Activated CD8-positive, alpha-beta T cell treated with anti-CD3 and anti-CD28 coated beads for 36 hours (primary cell): ENCODE measurements at regions not wholly inside any gene's neighbourhood (a gene's known extent, or its start where the extent isn't known, plus 50 kb on each side); places are given as distances from the start of the nearest gene placed in this dataset.

Experiments used
- ATAC-seq: fragments of 200-7000 bp; cut with Tn5 transposase; one replicate; pipeline ENCODE4 v1.10.0; 2021; ENCODE audit warnings: mild to moderate bottlenecking, moderate library complexity
- CTCF ChIA-PET: fragments of 350-600 bp; sonication (Branson Sonifier 250); formaldehyde crosslinking; loops from one replicate; lab custom pipeline; 2021; ENCODE audit warnings: antibody characterized with exemption; lab: Charles Lee
- POLR2A ChIA-PET: fragments of 350-600 bp; sonication (Branson Sonifier 250); formaldehyde crosslinking; loops from one replicate; lab custom pipeline; 2021; ENCODE audit warnings: antibody characterized with exemption; lab: Charles Lee
- DNase-seq: peaks from one replicate; pipeline ENCODE4 v3.0.0-alpha.2; 2020
- H3K27ac Mint-ChIP-seq: one replicate; pipeline ENCODE4 v1.8.0; 2021; ENCODE audit warnings: mild to moderate bottlenecking, mixed read lengths
- H3K27me3 Mint-ChIP-seq: one replicate; pipeline ENCODE4 v1.8.0; 2021; ENCODE audit warnings: mixed read lengths
- H3K36me3 Mint-ChIP-seq: one replicate; pipeline ENCODE4 v1.8.0; 2021; ENCODE audit warnings: low read depth, mixed read lengths
- H3K4me1 Mint-ChIP-seq: one replicate; pipeline ENCODE4 v1.8.0; 2021; ENCODE audit warnings: low read depth, mixed read lengths
- H3K4me3 Mint-ChIP-seq: one replicate; pipeline ENCODE4 v1.8.0; 2021; ENCODE audit warnings: mild to moderate bottlenecking, moderate library complexity, mixed read lengths
- H3K9me3 Mint-ChIP-seq: one replicate; pipeline ENCODE4 v1.8.0; 2021; ENCODE audit warnings: mixed read lengths
- intact Hi-C: fragments of 100-400 bp; cut with micrococcal nuclease; formaldehyde crosslinking; loops from one replicate; pipeline ENCODE4 v1.10.0; 2022
- TF ChIP-seq, protein P1 (sequence below): fragments of 200-600 bp; IDR thresholded peaks from one replicate; pipeline ENCODE4 v1.8.0; 2022; ENCODE audit warnings: antibody characterized with exemption, mild to moderate bottlenecking

DNA sequence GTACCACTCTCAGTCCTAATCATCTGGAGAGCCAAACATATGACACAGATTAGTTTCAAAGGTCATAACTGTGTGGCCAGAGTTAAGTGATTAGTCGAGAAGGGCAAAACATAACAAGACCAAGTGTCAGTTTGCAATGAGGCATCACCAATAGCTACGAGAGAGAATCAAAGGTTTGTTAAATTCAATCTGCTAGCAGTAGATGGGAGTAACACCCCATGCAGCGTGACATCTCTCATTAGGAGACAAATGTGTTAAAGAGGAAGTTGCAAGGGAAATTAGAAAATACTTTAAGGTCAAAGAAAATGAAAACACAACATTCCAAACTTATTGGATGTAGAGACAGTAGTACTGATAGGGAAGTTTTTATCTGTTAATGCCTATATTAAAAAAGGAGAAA, 135.7 kb upstream of the SYT10 start:
- intact Hi-C loops: no loop called here
- Mint-ChIP-seq H3K27ac (no peak overlapping the region), H3K4me1 (no peaks in the 10 kb centered on the region), H3K9me3 (peaks cover 6% of the 10 kb centered on the region), H3K4me3 (no peak overlapping the region), H3K27me3 (no peaks in the 10 kb centered on the region), H3K36me3 (no peaks in the 10 kb centered on the region)
- ATAC-seq: no peak
- TF ChIP-seq, protein P1, sequence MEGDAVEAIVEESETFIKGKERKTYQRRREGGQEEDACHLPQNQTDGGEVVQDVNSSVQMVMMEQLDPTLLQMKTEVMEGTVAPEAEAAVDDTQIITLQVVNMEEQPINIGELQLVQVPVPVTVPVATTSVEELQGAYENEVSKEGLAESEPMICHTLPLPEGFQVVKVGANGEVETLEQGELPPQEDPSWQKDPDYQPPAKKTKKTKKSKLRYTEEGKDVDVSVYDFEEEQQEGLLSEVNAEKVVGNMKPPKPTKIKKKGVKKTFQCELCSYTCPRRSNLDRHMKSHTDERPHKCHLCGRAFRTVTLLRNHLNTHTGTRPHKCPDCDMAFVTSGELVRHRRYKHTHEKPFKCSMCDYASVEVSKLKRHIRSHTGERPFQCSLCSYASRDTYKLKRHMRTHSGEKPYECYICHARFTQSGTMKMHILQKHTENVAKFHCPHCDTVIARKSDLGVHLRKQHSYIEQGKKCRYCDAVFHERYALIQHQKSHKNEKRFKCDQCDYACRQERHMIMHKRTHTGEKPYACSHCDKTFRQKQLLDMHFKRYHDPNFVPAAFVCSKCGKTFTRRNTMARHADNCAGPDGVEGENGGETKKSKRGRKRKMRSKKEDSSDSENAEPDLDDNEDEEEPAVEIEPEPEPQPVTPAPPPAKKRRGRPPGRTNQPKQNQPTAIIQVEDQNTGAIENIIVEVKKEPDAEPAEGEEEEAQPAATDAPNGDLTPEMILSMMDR: no peak
- CTCF ChIA-PET: no interaction called here
- POLR2A ChIA-PET: no interaction called here
- no peak for DNase-seq

DNA sequence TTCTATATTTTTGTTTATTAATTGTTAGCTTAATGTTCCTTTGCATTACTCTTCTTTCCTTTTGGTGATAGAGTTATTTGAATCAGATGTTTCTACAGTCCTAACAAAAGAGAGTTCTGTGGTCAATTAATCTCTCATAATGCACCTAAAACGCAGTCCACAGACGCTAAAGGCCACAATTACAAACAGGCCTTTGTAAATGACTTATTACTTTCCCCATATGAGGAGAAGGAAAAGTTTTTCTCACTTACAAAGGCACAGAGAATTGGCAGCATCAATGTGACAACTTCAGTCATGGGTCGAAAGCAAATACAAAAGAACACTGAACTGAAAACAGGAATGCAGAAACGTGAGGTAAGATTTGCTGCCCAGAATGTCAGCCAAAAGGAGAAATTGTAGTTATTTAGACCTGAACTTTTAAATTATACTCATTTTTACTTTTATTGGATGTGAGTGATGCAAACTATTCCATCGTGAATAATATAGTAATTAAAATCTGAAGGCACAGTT, 142.0 kb upstream of the SYT10 start:
- intact Hi-C loops: no loop called here
- Mint-ChIP-seq H3K4me1 (no peaks in the 10 kb centered on the region), H3K4me3 (no peak overlapping the region), H3K27me3 (no peaks in the 10 kb centered on the region), H3K36me3 (no peaks in the 10 kb centered on the region), H3K9me3 (peaks cover 6% of the 10 kb centered on the region), H3K27ac (no peak overlapping the region)
- DNase-seq (no peak), ATAC-seq (no peak)
- ChIA-PET CTCF (no interaction called here), POLR2A (no interaction called here)
- TF ChIP-seq, protein P1: no peak

DNA sequence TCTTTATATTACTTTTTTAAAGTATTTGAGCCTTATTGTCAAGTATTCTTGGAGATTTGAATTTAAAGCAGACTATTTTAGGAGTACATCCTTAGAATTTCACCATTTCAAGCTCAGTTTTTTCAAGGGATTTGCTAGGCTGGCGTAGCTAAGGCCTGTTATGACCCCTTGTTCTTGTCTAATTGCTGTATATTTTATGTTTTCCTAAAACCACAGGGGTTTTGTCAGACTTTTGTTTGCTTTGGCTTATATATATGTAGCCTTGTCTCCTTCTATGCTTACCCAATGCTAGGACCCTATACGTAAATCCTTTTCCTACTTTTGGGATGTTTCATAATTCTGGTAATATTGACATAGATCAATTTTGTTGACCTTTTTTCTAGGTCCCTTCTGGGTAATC, 147.0 kb upstream of the SYT10 start:
- CTCF ChIA-PET: no interaction called here
- DNase-seq (no peak), ATAC-seq (no peak)
- intact Hi-C loops: no loop called here
- Mint-ChIP-seq H3K27ac (no peak overlapping the region), H3K4me1 (no peaks in the 10 kb centered on the region), H3K27me3 (no peaks in the 10 kb centered on the region), H3K36me3 (no peaks in the 10 kb centered on the region), H3K4me3 (no peak overlapping the region), H3K9me3 (no peaks in the 10 kb centered on the region)
- POLR2A ChIA-PET: no interaction called here
- TF ChIP-seq, protein P1: no peak

DNA sequence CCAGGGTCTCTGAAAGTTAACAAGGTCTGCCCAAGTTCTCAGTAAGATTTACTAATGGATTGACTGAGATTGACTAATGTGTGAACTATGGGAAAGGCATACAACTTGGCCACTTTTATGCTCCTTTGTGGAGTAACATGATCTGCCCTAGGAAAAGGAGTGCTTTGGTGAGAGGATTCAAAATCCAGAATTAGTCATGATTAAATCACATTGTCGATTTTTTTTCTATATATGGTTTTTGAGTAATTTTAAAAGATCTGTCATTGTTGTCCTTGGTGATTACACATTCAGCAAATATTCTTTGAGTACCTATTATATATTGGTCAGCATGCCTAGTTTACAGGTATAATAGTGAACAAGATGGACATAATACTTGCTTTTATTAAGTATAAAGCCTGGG, 147.7 kb upstream of the SYT10 start:
- Mint-ChIP-seq H3K27me3 (no peaks in the 10 kb centered on the region), H3K27ac (no peak overlapping the region), H3K4me3 (no peak overlapping the region), H3K4me1 (no peaks in the 10 kb centered on the region), H3K9me3 (no peaks in the 10 kb centered on the region), H3K36me3 (no peaks in the 10 kb centered on the region)
- DNase-seq (no peak), ATAC-seq (no peak)
- ChIA-PET POLR2A (no interaction called here), CTCF (no interaction called here)
- TF ChIP-seq, protein P1: no peak
- intact Hi-C loops: no loop called here

DNA sequence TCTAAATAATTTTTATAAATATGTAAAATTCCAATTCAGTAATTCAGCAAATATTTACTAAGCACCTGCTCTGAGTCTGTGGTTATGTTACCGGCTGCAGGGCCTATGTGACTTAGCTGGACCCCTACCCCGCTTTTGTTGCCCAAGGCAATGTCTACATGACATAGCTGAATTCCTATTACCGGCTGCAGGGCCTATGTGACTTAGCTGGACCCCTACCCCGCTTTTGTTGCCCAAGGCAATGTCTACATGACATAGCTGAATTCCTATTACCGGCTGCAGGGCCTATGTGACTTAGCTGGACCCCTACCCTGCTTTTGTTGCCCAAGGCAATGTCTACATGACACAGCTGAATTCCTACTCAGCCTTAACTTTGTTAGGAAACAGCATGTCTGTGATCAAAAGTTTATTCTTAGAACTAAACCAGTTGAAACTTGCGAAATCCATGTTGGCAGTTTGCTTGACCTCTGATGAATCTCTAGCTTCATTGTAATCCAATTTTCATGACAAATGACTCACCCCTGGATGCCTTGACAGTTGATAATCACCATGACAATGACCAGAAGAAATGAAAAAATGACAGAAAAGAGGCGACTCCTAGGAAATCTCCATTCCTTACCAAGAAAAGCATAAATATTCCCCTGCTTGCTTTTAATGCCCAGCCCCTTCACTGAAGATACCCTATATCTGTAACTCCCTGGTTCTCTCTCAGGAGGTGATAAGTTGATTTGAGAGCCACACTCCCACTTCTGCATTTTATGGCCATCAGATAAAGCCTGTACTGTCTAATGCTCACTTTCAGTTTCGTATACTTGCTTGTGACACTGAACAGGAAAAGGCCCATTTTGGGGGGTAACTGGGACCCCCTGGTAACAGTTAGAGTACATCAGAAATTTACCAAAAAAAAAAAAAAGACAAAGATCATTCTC, 148.4 kb upstream of the SYT10 start:
- DNase-seq (no peak), ATAC-seq (no peak)
- no peaks in the 10 kb centered on the region for H3K36me3 Mint-ChIP-seq
- H3K4me3 Mint-ChIP-seq: no peak overlapping the region
- ChIA-PET CTCF (no interaction called here), POLR2A (no interaction called here)
- no peak overlapping the region for H3K27ac Mint-ChIP-seq
- TF ChIP-seq, protein P1: no peak
- H3K9me3 Mint-ChIP-seq: no peaks in the 10 kb centered on the region
- no peaks in the 10 kb centered on the region for H3K4me1 Mint-ChIP-seq
- intact Hi-C loops: no loop called here
- H3K27me3 Mint-ChIP-seq: no peaks in the 10 kb centered on the region
